Karpas-422 (cell line): ENCODE measurements at regions not wholly inside any gene's neighbourhood (a gene's known extent, or its start where the extent isn't known, plus 50 kb on each side); places are given as distances from the start of the nearest gene placed in this dataset.

Experiments used
- DNase-seq: peaks from one replicate; pipeline ENCODE4 v3.0.0-alpha.2; 2015
- H2AFZ ChIP-seq: fragments of 200-600 bp; sonication (generic); 2 replicates; pipeline ENCODE4 v1.6.1; 2014; ENCODE audit warnings: antibody characterized with exemption, low read length, mixed read lengths
- H3K27ac ChIP-seq: fragments of 200-600 bp; sonication (generic); 2 replicates; pipeline ENCODE4 v1.5.1; 2014; ENCODE audit warnings: mild to moderate bottlenecking, low read length, moderate library complexity
- H3K27me3 ChIP-seq: fragments of 200-600 bp; sonication (generic); 2 replicates; pipeline ENCODE4 v1.6.1; 2014; ENCODE audit warnings: low read length, mixed read lengths
- H3K36me3 ChIP-seq: fragments of 200-600 bp; sonication (generic); 2 replicates; pipeline ENCODE4 v1.6.1; 2014; ENCODE audit warnings: low read length, mixed read lengths; ENCODE audit not compliant: insufficient read depth
- H3K4me1 ChIP-seq: fragments of 200-600 bp; sonication (generic); 2 replicates; pipeline ENCODE4 v1.6.1; 2014; ENCODE audit warnings: mild to moderate bottlenecking, low read length, mixed read lengths
- H3K4me2 ChIP-seq: fragments of 200-600 bp; sonication (generic); 2 replicates; pipeline ENCODE4 v1.6.1; 2014; ENCODE audit warnings: low read length, low read depth, mild to moderate bottlenecking; ENCODE audit not compliant: poor library complexity, severe bottlenecking
- H3K4me3 ChIP-seq: fragments of 200-600 bp; sonication (generic); 2 replicates; pipeline ENCODE4 v1.5.1; 2014; ENCODE audit warnings: mild to moderate bottlenecking, antibody characterized with exemption, low read length, mixed read lengths
- H3K79me2 ChIP-seq: fragments of 200-600 bp; sonication (generic); 2 replicates; pipeline ENCODE4 v1.6.1; 2014; ENCODE audit warnings: mild to moderate bottlenecking, low read length, mixed read lengths
- H3K9ac ChIP-seq: fragments of 200-600 bp; sonication (generic); 2 replicates; pipeline ENCODE4 v1.6.0; 2014; ENCODE audit warnings: low read length
- H3K9me2 ChIP-seq: fragments of 200-600 bp; sonication (generic), shearing (Covaris generic); replicated peaks from 2 replicates; pipeline ENCODE4 v1.6.0; 2014; ENCODE audit warnings: mild to moderate bottlenecking, low read length, moderate library complexity; ENCODE audit not compliant: insufficient read depth
- H3K9me3 ChIP-seq: fragments of 300-700, 200-600 bp; sonication (generic); 2 replicates; pipeline ENCODE4 v1.6.1; 2014; ENCODE audit warnings: low read length, mixed read lengths
- H4K20me1 ChIP-seq: fragments of 200-600 bp; sonication (generic); 2 replicates; pipeline ENCODE4 v1.6.1; 2014; ENCODE audit warnings: mild to moderate bottlenecking, antibody characterized with exemption, low read length, low read depth; ENCODE audit not compliant: insufficient read depth

DNA sequence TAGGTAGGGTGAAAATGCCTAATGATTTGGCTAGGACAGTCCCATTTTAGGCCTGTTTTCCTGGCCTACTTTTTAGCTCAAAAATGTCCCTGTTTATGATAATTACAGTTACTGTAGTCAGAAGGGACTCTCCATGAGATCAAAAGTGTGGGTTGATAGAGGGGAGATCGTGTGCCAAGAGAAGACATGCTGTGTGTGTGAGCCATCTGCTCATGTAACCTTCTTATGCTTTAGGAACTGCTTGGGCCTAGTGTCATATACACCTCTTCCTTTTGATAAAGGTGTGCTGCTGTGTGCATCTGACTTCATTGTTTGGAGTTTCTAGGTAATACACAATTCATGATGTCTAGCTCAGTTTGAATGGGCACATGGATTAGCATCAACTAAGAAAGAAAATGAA, 786.5 kb downstream of the PDCD6IP start:
- no peak overlapping the region for H3K4me2 ChIP-seq
- no peak overlapping the region for H3K27ac ChIP-seq
- H3K4me1 ChIP-seq: no peaks in the 10 kb centered on the region
- H3K9ac ChIP-seq: no peak overlapping the region
- no peak overlapping the region for H3K4me3 ChIP-seq
- no peaks in the 10 kb centered on the region for H3K9me3 ChIP-seq
- no peaks in the 10 kb centered on the region for H3K27me3 ChIP-seq
- H4K20me1 ChIP-seq: no peaks in the 10 kb centered on the region
- no peak for DNase-seq
- H3K79me2 ChIP-seq: no peaks in the 10 kb centered on the region
- H2AFZ ChIP-seq: no peak overlapping the region
- no peaks in the 10 kb centered on the region for H3K9me2 ChIP-seq
- H3K36me3 ChIP-seq: no peaks in the 10 kb centered on the region

DNA sequence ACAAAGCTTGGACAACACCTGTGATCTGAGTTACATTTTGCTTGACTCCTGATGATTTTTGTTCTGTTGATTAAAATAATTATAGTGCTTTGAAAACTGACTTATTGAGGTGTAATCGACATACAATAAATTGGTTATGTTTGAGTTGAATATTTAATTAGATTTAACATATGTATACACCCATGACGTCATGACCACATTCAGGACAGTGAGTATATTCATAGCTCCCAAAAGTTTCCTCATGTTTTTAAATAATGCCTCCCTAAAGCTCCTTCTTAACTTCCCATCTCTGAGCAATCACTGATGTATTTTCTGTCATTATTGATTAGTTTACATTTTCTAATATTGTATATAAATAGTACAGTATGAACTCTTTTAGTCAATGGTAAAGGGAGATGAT, 801.2 kb downstream of the PDCD6IP start:
- no peak overlapping the region for H3K9ac ChIP-seq
- H3K36me3 ChIP-seq: no peaks in the 10 kb centered on the region
- no peaks in the 10 kb centered on the region for H4K20me1 ChIP-seq
- no peaks in the 10 kb centered on the region for H3K9me2 ChIP-seq
- no peak overlapping the region for H3K4me2 ChIP-seq
- H2AFZ ChIP-seq: no peak overlapping the region
- H3K27ac ChIP-seq: no peak overlapping the region
- no peaks in the 10 kb centered on the region for H3K9me3 ChIP-seq
- no peak overlapping the region for H3K4me3 ChIP-seq
- no peaks in the 10 kb centered on the region for H3K27me3 ChIP-seq
- no peaks in the 10 kb centered on the region for H3K4me1 ChIP-seq
- no peaks in the 10 kb centered on the region for H3K79me2 ChIP-seq
- no peak for DNase-seq

GRCh38 chr3:34619990-34620389, 821.6 kb downstream of the PDCD6IP start:
- H3K4me2 ChIP-seq: no peak overlapping the region
- H3K4me3 ChIP-seq: no peak overlapping the region
- H3K4me1 ChIP-seq: no peaks in the 10 kb centered on the region
- no peaks in the 10 kb centered on the region for H3K9me2 ChIP-seq
- H2AFZ ChIP-seq: no peak overlapping the region
- no peaks in the 10 kb centered on the region; the same call in 1 of the 2 replicates for H3K9me3 ChIP-seq
- H3K27me3 ChIP-seq: 0 out of 2 replicates have a peak, but pooled peaks cover 3% of the 10 kb centered on the region
- no peak for DNase-seq
- no peaks in the 10 kb centered on the region for H4K20me1 ChIP-seq
- H3K36me3 ChIP-seq: no peaks in the 10 kb centered on the region
- H3K79me2 ChIP-seq: no peaks in the 10 kb centered on the region
- no peak overlapping the region for H3K27ac ChIP-seq
- H3K9ac ChIP-seq: no peak overlapping the region

DNA sequence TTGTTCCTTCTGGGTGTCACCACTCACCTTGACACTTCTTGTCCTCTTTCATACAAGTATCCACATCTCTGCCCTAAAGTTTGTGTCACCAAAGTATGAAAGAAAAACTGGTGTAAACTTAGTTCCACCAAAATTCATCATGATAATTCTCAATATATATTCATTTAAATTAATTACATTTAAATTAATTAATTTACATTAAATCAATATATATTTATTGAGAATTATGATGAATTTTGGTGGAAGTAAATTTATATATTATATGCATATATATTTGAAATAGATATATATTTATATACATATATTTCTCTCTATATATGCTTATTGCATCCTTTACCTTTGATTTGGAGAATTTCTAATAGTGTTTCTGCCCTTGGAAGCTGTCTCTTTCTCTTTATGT, 828.3 kb downstream of the PDCD6IP start:
- Histone ChIP-seq H3K9ac (no peak overlapping the region), H4K20me1 (no peaks in the 10 kb centered on the region), H3K4me2 (no peak overlapping the region), H3K27me3 (no peaks in the 10 kb centered on the region), H3K4me3 (no peak overlapping the region), H3K9me2 (no peaks in the 10 kb centered on the region), H3K27ac (no peak overlapping the region), H2AFZ (no peak overlapping the region), H3K9me3 (no peaks in the 10 kb centered on the region), H3K79me2 (no peaks in the 10 kb centered on the region), H3K4me1 (no peaks in the 10 kb centered on the region), H3K36me3 (no peaks in the 10 kb centered on the region)
- no peak for DNase-seq

GRCh38 chr3:34634939-34635338, 836.5 kb downstream of the PDCD6IP start:
- Histone ChIP-seq H3K27me3 (no peaks in the 10 kb centered on the region), H3K36me3 (no peaks in the 10 kb centered on the region), H3K27ac (no peak overlapping the region), H3K4me3 (no peak overlapping the region), H2AFZ (no peak overlapping the region), H3K79me2 (no peaks in the 10 kb centered on the region), H3K9ac (no peak overlapping the region), H3K9me3 (no peaks in the 10 kb centered on the region), H4K20me1 (no peaks in the 10 kb centered on the region), H3K9me2 (no peaks in the 10 kb centered on the region), H3K4me2 (no peak overlapping the region), H3K4me1 (no peaks in the 10 kb centered on the region)
- DNase-seq: no peak

DNA sequence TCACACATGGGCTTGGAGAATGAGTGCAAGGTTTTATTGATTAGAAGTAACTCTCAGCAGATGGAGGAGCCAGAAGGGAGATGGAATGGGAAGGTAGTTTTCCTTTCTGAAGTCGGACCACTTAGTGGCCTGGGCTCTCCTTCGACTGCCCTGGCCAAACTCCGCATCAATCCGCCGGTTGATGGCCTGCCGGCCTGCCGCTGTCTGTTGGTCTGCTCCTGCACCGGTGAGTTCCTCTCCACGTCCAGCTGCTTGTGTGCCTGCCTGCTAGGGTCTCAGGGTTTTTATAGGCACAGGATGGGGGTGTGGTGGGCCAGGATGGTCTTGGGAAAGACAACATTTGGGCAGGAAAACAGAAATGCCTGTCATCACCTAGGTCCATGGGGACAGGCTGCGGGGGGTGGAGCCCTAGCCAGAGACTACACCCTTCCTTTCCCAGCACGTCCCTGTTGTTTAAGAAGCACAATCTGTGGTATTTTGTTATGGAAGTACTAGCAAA, 837.0 kb downstream of the PDCD6IP start:
- H4K20me1 ChIP-seq: no peaks in the 10 kb centered on the region
- DNase-seq: no peak
- no peaks in the 10 kb centered on the region for H3K9me3 ChIP-seq

DNA sequence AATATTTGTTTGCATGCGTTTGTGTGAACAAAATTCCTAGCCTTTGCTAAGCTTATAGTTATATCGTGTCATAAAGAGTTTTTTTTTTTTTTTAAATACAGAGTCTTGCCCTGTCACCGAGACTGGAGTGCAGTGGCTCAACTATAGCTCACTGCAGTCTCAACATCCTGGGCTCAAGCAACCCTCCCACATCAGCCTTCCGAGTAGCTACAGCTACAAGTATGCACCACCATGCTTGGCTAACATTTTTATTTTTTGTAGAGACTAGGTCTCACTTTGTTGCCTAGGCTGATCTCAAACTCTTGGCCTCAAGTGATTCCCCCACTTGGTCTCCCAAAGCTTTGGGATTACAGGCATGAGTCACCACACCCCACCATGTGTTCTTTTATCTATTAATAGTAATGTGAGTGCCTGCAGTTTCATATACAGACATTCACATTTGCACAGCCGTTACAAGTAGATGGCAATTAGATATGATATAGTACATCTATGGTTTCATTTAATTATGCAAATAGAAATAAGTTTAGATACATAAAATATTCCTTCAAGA, 848.6 kb downstream of the PDCD6IP start:
- no peak for DNase-seq
- Histone ChIP-seq H3K4me1 (no peaks in the 10 kb centered on the region), H4K20me1 (no peaks in the 10 kb centered on the region), H3K4me2 (no peak overlapping the region), H3K4me3 (no peak overlapping the region), H3K9ac (no peak overlapping the region), H3K36me3 (no peaks in the 10 kb centered on the region), H3K27me3 (no peaks in the 10 kb centered on the region), H2AFZ (no peak overlapping the region), H3K79me2 (no peaks in the 10 kb centered on the region), H3K27ac (no peak overlapping the region), H3K9me2 (no peaks in the 10 kb centered on the region), H3K9me3 (no peaks in the 10 kb centered on the region)

More for the DNA sequence above, 837.0 kb downstream of the PDCD6IP start:
- Histone ChIP-seq H3K36me3 (no peaks in the 10 kb centered on the region), H3K4me3 (no peak overlapping the region), H3K4me2 (no peak overlapping the region), H3K9me2 (no peaks in the 10 kb centered on the region), H3K27ac (no peak overlapping the region), H3K79me2 (no peaks in the 10 kb centered on the region), H3K27me3 (no peaks in the 10 kb centered on the region), H3K4me1 (no peaks in the 10 kb centered on the region), H2AFZ (no peak overlapping the region), H3K9ac (no peak overlapping the region)

DNA sequence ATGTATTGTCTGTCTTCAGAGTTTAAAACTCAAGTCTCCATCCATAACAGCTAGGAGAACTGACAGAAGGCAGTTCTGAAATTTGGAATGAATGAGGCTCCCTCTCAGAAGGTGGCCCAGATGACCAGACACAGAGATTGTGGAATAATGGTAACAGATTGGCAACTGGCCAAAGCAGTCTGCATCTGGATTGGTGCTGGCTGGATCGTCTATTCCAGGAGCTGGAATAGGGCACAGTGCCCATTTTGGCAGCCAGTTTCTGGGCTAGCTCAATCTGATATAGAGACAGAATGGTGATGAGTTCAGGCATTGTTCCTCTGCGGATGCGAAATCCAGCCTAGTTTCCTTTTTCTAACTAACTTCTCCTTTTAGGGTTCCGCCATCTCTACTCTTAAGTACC, 851.7 kb downstream of the PDCD6IP start:
- Histone ChIP-seq H3K79me2 (no peaks in the 10 kb centered on the region), H3K27ac (no peak overlapping the region), H3K4me3 (no peak overlapping the region), H3K27me3 (no peaks in the 10 kb centered on the region), H3K9me3 (no peaks in the 10 kb centered on the region), H3K9me2 (no peaks in the 10 kb centered on the region), H2AFZ (no peak overlapping the region), H3K4me1 (no peaks in the 10 kb centered on the region), H3K4me2 (no peak overlapping the region), H4K20me1 (no peaks in the 10 kb centered on the region), H3K36me3 (no peaks in the 10 kb centered on the region), H3K9ac (no peak overlapping the region)
- no peak for DNase-seq

- Histone ChIP-seq H3K4me1 (no peaks in the 10 kb centered on the region), H3K4me2 (no peak overlapping the region), H3K4me3 (no peak overlapping the region), H3K36me3 (no peaks in the 10 kb centered on the region), H2AFZ (no peak overlapping the region), H3K79me2 (no peaks in the 10 kb centered on the region), H3K9ac (no peak overlapping the region), H3K27me3 (no peaks in the 10 kb centered on the region), H3K9me3 (no peaks in the 10 kb centered on the region), H3K27ac (no peak overlapping the region), H3K9me2 (no peaks in the 10 kb centered on the region), H4K20me1 (no peaks in the 10 kb centered on the region)
- DNase-seq: no peak
Observed at GRCh38 chr3:34668915-34669314, 870.5 kb downstream of the PDCD6IP start.
